Peyer's patch (tissue), 4 donors: ENCODE measurements at regions not wholly inside any gene's neighbourhood (a gene's known extent, or its start where the extent isn't known, plus 50 kb on each side); places are given as distances from the start of the nearest gene placed in this dataset.
"Not testable (repeated sequence)": the region's sequence is repeated elsewhere in the genome, so short reads cannot be mapped to it uniquely, and the experiment has no call there.

ENCODE experiments used
- DNase-seq, 3 donors: peaks; one replicate each; pipeline ENCODE4 v3.0.0-alpha.2; 2017 to 2019
- H3K27ac ChIP-seq, 4 donors: fragments of 200-600 bp; sonication (generic); one replicate each; pipeline ENCODE4 v1.5.1; 2016 to 2019
- H3K27me3 ChIP-seq, 2 donors: fragments of 200-600 bp; sonication (generic); one replicate each; pipeline ENCODE4 v1.5.1; 2019
- H3K36me3 ChIP-seq, 3 donors: fragments of 200-600 bp; sonication (generic); one replicate each; pipeline ENCODE4 v1.5.1; 2016 to 2019
- H3K4me1 ChIP-seq, 4 donors: fragments of 200-600 bp; sonication (generic); one replicate each; pipeline ENCODE4 v1.5.1; 2016 to 2019
- H3K4me3 ChIP-seq, 4 donors: fragments of 200-600 bp; sonication (generic); 1 replicate in 3 of 4; 2 replicates in 1 of 4; pipeline ENCODE4 v1.5.1; 2016 to 2019; ENCODE audit warnings: mild to moderate bottlenecking in 1 of 4
- H3K9me3 ChIP-seq, 4 donors: fragments of 200-600 bp; sonication (generic); one replicate each; pipeline ENCODE4 v1.5.1; 2016 to 2019; ENCODE audit warnings: mild to moderate bottlenecking in 1 of 4
- TF ChIP-seq, protein P1 (sequence below), 6 experiments: fragments of 450-650 bp in 4 of 6; fragments of 200-600 bp in 2 of 6; sonication (generic) in 1 of 6; IDR thresholded peaks; one replicate each; pipeline ENCODE4 v1.5.1; 2017 to 2019; ENCODE audit warnings: antibody characterized with exemption in 6 of 6, mild to moderate bottlenecking in 3 of 6, moderate library complexity in 1 of 6

DNA sequence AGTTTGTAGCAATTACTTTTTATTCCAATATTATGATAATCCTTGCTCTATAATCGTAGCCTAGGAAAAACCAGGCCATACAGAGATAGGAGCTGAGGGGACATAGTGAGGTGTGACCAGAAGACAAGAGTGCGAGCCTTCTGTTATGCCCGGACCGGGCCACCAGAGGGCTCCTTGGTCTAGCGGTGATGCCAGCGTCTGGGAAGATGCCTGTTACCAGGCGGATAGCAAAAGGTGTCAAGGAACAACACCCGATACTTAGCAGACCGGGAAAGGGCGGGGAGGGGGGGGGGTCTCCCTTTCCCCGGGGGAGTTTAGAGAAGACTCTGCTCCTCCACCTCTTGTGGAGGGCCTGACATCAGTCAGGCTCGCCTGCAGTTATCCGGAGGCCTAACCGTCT, 67.1 kb upstream of the MUC20 start:
- not testable (repeated sequence) for H3K27ac ChIP-seq, H3K4me3 ChIP-seq, H3K27me3 ChIP-seq, H3K9me3 ChIP-seq, H3K36me3 ChIP-seq, H3K4me1 ChIP-seq
- TF ChIP-seq, protein P1, sequence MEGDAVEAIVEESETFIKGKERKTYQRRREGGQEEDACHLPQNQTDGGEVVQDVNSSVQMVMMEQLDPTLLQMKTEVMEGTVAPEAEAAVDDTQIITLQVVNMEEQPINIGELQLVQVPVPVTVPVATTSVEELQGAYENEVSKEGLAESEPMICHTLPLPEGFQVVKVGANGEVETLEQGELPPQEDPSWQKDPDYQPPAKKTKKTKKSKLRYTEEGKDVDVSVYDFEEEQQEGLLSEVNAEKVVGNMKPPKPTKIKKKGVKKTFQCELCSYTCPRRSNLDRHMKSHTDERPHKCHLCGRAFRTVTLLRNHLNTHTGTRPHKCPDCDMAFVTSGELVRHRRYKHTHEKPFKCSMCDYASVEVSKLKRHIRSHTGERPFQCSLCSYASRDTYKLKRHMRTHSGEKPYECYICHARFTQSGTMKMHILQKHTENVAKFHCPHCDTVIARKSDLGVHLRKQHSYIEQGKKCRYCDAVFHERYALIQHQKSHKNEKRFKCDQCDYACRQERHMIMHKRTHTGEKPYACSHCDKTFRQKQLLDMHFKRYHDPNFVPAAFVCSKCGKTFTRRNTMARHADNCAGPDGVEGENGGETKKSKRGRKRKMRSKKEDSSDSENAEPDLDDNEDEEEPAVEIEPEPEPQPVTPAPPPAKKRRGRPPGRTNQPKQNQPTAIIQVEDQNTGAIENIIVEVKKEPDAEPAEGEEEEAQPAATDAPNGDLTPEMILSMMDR (IDR thresholded peaks at IDR 0.05) = peak in 3 of 6 experiments; percentile 66 to 87 (median 82)
- peak in 1 of 3 donors; percentile 47 for DNase-seq

DNA sequence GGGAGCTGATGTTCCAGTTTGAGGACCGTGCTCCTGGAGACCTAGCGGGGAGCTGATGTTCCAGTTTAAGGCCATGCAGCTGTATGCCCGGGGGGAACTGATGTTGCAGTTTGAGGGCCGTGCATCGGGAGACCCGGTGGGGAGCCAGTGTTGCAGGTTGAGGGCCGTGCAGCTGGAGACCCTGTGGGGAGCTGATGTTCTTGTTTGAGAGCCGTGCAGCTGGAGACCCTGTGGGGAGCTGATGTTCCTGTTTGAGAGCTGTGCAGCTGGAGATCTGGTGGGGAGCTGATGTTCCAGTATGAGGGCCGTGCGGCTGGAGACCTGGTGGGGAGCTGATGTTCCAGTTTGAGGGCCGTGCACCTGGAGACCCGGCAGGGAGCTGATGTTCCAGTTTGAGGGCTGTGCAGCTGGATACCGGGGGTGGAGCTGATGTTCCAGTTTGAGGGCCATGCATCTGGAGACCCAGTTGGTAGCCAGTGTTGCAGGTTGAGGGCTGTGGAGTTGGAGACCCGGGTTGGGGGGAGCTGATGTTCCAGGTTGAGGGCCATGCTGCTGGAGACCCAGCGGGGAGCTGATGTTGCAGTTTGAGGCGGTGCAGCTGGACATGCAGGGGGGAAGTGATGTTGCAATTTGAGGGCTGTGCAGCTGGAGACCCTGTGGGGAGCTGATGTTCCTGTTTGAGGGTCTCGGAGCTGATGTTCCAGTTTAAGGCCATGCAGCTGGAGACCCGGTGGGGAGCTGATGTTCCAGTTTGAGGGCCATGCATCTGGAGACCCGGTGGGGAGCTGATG, 64.4 kb upstream of the APOD start:
- H3K27me3 ChIP-seq = not testable (repeated sequence)

DNA sequence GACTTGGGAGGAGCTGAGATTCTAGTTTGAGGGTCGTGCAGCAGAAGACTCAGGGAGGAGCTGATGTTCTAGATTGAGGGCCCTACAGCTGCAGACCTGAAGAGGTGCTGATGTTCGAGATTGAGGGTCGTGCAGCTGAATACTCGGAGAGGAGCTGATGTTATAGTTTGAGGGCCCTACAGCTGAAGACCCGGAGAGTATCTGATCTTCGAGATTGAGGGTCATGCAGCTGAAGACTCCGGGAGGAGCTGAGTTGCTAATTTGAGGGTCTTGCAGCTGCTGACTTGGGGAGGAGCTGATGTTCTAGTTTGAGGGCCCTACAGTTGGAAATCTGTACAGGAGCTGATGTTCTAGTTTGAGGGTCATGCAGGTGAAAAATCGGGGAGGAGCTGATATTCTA, 62.1 kb upstream of the APOD start:
- DNase-seq = peak in 1 of 3 donors; percentile 19
- H3K4me1 ChIP-seq, H3K27ac ChIP-seq: not testable (repeated sequence)

More for the DNA sequence above, 64.4 kb upstream of the APOD start:
- H3K4me3 ChIP-seq, H3K4me1 ChIP-seq, H3K9me3 ChIP-seq, H3K36me3 ChIP-seq, H3K27ac ChIP-seq: not testable (repeated sequence)
- DNase-seq = peak in 1 of 3 donors; percentile 34

DNA sequence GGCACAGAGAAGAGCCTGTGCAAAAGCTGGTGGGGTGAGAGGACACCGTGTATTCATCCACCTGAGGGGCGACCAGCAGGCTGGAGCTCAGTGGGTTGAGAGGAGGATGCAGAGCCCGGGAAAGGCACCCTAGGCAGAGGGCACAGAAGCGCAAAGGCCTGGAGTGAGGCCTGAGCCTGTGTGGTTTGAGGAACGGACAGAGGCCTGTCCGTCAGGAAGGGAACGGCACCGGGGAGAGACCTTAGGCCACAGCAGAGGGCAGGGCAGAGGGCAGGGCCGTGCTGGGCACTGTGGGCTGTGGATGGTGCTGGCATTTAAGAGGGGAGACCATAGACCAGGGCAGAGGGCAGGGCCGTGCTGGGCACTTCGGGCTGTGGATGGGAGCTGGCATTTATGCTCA, 59.5 kb upstream of the APOD start:
- not testable (repeated sequence) for H3K4me1 ChIP-seq, H3K27me3 ChIP-seq, H3K4me3 ChIP-seq, H3K27ac ChIP-seq, H3K9me3 ChIP-seq, H3K36me3 ChIP-seq
- peak in 1 of 3 donors; percentile 41 for DNase-seq

More for the DNA sequence above, 62.1 kb upstream of the APOD start:
- H3K27me3 ChIP-seq, H3K4me3 ChIP-seq, H3K36me3 ChIP-seq, H3K9me3 ChIP-seq: not testable (repeated sequence)

DNA sequence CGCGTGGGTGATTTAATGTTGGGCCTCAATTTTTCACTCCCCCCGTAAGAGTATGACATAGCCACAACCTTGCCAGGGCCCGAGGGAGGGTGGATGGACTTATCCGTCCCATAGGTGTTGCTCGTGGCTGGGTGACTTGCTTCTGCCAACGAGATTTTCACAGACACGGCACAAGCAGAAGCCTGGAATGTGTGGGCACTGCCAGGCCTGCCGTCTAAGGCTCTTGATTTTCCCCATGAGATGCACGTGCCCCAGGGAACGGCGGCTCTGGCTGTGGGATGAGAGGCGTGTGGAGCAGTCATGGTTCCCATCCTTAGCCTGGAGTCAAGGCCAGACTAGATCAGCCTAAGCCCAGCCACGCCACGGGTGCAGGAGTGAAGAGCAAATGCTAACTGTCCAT, 58.6 kb upstream of the APOD start:
- DNase-seq = peak in 1 of 3 donors; percentile 42
- H3K36me3 ChIP-seq, H3K4me1 ChIP-seq, H3K9me3 ChIP-seq, H3K4me3 ChIP-seq, H3K27ac ChIP-seq, H3K27me3 ChIP-seq: not testable (repeated sequence)

DNA sequence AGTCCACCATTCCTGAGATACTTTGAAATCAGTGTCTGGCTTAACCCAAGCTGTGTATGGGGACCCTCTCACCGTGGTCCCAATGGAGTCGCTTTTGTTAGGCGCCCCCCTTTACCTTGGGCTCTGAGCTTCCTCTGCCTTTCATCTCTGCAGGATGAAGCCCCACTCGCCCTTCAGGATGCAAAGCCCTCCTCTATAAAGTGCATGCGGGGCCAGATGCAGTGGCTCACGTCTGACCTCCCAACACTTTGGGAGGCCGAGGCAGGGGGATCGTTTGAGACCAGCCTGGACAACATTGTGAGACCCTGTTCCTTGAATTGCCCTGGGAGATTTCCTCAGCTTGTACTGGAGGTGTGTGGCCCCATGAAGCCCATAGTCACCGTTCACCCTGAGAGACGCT, 54.7 kb upstream of the APOD start:
- H3K27ac ChIP-seq, H3K4me1 ChIP-seq, H3K9me3 ChIP-seq, H3K36me3 ChIP-seq, H3K4me3 ChIP-seq, H3K27me3 ChIP-seq: not testable (repeated sequence)
- DNase-seq = peak in 2 of 3 donors; percentile 7 to 14

DNA sequence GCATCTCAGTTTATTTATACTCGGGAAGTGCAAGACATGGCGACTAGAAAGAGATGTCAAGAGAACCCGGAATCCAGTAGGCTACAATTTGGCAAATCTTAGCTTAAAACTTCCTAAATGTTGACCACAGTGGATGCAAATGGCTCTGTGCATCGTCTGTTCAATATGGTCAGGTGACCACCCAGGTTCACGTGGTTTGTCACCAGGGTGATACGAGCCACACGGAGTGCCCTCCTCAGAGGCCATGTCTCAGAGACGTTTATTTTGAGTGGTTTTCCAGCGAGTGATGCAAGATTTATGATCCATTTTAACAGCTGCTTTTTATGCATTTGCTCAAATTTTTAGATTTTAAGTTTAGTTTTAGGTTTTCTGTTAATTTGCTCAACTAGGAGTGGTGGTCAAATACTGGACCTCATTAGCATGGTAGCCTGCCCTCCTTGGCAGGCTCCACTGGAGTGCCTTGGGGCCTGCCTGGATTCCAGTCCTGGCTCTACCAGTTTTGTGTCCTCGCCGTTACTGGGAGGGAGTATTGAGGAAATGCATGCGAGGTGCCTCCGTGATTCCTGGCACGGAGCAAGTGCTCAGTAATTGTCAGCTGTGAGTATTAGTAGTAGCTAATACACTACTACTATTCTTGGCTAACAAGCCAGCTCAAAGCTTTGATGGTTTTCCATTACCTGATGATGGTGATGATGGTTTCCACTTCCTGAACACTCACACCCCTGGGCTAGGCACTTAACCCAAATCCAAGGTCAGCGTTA, 53.9 kb upstream of the APOD start:
- peak in 1 of 3 donors; percentile 46 for DNase-seq
- H3K4me1 ChIP-seq, H3K36me3 ChIP-seq, H3K27me3 ChIP-seq, H3K27ac ChIP-seq, H3K4me3 ChIP-seq, H3K9me3 ChIP-seq: not testable (repeated sequence)

DNA sequence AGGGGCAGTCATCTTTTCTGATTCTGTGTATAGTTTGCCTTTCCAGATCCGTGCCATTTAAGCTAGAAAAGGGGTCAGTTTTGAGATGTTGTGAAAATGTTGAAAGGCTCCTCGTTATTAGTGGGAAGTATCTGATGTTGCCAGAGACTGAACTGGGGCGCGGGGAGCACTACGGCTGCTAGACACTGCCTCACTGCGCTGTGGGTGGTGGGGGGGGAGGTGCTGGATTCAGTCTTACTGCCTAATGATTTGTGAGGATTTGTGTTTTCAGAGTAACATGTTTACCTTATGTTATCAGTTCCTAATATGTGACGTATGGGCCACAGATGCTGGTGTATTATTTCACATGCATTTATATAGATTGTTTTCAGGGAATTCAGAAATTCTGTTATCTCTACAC, 53.3 kb upstream of the APOD start:
- H3K4me3 ChIP-seq, H3K27ac ChIP-seq, H3K27me3 ChIP-seq, H3K4me1 ChIP-seq, H3K9me3 ChIP-seq, H3K36me3 ChIP-seq: not testable (repeated sequence)
- DNase-seq = peak in 1 of 3 donors; percentile 47

DNA sequence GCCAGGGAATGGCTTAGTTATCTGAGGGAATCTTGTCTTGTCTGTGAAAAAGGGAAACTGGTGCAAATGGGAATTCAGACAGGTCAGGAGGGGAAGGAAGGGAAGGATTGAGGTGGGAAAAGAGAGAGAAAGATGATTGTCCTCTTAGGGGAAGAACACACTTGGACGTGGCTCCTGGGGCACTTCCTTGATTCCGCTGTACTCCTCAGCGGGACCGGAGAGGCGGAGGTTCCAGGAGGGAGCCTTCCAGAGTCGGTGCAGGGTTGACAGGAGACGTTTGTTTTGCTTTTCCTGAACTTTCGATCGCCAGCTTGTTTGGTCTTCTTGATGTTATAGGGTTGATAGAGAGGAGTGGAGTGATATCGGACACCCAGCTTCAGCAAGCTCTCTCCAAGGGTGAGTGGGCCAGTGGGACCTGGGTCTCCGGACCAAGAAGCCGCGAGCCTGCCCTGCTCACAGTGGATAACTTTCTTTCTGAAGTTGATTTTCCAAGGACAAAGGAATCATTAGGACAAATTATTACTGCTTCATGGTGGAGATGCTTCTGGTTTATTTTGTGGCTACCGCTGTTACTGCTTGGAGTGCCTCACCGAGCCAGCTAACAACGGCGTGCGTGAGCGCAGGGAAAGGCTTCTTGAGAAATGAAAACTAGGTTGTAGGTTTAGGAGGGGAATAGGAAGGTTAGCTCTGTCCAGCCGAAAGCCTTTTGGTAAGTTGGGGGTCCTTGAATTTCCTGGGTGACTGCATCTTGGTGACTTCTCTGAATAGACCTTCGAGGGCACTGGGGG, 52.4 kb upstream of the APOD start:
- H3K4me1 ChIP-seq, H3K36me3 ChIP-seq, H3K27me3 ChIP-seq, H3K9me3 ChIP-seq: not testable (repeated sequence)
- peak in 2 of 3 donors; percentile 47 to 50 for DNase-seq
- Histone ChIP-seq H3K27ac (peak overlapping the region in 1 of 4 donors; percentile 20), H3K4me3 (peak overlapping the region in 2 of 4 donors; percentile 5 to 43)

DNA sequence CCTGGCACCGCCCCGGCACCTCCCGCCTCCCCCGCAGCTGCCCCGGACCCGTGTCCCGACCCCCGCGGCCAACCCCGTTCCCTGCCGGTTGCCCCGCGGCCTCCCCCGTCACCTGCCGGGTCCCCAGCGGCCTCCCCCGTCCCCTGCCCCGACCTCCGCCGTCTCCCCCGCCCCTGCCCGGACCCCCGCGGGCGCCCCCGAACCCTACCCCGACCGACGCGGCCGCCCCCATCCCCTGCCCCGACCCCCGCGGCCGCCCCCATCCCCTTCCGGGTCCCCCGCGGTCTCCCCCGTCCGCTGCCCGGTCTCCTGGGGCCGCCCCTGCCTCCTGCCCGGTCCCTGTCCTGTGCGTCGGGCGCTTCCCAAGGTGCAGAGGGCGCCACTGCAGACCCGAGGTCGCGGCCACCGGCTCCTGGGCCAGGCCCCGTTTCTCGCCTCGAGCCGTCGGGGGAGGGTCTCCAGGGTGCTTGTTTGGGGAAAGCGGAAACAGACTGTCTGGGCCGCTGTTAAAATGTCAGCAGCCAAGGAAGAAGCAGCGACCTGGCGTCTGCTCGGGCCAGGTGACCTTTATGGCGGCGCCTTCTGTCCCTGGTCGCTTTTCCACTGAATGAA, 51.6 kb upstream of the APOD start:
- peak overlapping the region in 3 of 4 donors; percentile 37 to 50 (median 43) for H3K4me3 ChIP-seq

DNA sequence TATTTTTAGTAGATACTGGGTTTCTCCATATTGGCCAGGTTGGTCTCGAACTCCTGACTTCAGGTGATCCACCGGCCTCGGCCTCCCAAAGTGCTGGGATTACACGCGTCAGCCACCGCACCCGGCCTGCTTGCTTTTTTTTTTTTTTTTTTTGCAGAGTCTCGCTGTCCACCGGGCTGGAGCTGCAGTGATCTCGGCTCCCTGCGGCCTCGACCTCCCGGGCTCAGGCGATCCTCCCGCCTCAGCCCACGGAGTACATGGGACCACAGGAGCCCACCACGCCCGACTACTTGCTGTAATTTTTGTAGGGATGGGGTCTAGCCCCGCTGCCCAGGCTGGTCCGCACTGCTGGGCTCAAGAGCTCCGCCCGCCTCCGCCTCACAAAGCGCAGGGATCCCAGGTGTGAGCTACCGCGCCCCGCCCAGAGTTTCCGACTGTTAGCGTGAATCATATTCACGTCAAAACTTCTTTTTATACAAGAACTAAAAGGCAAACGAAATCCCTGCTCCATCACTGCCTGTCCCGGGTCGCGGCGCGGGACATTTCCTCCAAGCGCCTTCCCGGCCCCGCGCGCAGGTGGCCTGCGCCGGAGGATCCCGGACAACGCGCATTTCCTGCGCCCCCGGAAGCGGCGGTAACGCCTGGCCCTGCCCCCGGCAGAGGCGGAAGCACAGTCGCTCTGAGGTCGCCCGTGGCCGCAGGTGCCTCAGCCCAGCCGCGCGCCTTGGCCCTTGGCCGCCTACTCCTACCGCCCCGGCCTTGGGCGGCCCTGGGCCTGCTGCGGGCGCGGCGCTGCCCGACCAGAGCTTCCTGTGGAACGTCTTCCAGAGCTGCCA, 50.9 kb upstream of the APOD start:
- peak in 1 of 3 donors; percentile 69 for DNase-seq
- H3K27ac ChIP-seq = peak overlapping the region; percentile 46 to 81 (median 66)
- not testable (repeated sequence) for H3K4me1 ChIP-seq, H3K9me3 ChIP-seq, H3K27me3 ChIP-seq, H3K36me3 ChIP-seq
- H3K4me3 ChIP-seq = peak overlapping the region; percentile 29 to 55 (median 52)

More for the DNA sequence above, 51.6 kb upstream of the APOD start:
- peak overlapping the region in 2 of 4 donors; percentile 68 to 71 for H3K27ac ChIP-seq
- H3K4me1 ChIP-seq, H3K27me3 ChIP-seq, H3K9me3 ChIP-seq, H3K36me3 ChIP-seq: not testable (repeated sequence)
- peak in 1 of 3 donors; percentile 46 for DNase-seq
